ENCODE measurements at regions not wholly inside any gene's neighbourhood (a gene's known extent, or its start where the extent isn't known, plus 50 kb on each side); places are given as distances from the start of the nearest gene placed in this dataset.
"Not testable (repeated sequence)": the region's sequence is repeated elsewhere in the genome, so short reads cannot be mapped to it uniquely, and the experiment has no call there.

DNA sequence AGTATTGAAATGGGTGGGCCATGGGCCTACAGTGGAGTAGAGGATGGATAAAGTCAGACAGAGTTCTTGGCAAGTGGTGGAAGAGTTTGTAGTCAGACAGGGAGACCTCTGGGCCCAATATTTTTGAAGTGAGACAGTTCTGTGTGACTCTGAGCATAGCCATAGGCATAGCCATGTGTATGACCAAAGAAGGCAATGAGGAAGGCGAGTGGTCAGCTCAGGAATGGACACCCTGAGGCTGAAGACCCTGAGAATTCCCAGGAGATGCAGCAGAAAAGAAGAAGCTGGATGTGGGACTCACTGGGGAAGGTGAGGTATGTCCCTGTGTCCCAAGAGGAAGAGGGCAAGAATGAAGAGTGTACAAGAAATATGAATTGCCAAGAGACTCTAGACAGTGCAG is 210.6 kb upstream of the IRF2BP2 start:
- DNase-seq (ENCODE audit: low spot score): no peak

- not testable (repeated sequence) for DNase-seq (ENCODE audit: low spot score)
Observed at GRCh38 chr1:234819845-234820244, 209.9 kb upstream of the IRF2BP2 start.

- not testable (repeated sequence) for DNase-seq (ENCODE audit: low spot score)
Observed at GRCh38 chr1:234818040-234818387, 208.0 kb upstream of the IRF2BP2 start.

DNA sequence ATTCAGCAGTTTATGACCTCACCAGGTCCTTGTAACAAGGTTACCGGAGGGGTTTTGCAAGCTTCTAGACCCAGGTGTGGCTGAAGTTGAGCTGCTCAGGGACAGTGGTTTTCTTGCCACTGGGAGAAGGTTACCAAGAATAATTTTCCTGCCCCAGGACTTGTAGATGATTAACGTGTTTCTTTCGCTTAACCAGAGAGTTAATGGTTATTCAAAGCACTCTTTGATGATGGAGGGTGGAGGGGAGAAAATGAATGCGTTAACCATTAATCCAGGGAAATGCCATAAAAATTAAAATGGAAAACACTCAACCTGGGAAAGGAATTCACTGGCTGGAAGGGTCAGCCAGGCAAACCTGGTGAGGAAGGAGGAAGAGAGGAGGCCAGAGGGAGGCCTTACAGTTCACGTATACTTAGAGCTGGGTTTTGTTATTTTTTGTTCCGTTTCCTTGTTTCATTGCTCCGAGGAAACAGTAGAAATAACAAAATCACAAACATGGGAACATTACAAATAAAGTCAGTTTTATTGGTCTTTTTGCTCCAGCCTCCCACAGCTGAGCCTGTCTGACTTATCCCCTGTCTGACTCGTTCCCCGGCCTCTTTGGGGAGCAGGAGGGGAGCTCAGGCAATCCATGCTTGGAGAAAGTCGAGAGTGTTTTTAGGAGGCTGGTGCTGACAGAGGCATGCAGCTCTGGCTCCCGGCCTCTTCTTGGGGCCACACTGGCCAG is 207.5 kb upstream of the IRF2BP2 start:
- peak; percentile 86 for DNase-seq (ENCODE audit: low spot score)

DNA sequence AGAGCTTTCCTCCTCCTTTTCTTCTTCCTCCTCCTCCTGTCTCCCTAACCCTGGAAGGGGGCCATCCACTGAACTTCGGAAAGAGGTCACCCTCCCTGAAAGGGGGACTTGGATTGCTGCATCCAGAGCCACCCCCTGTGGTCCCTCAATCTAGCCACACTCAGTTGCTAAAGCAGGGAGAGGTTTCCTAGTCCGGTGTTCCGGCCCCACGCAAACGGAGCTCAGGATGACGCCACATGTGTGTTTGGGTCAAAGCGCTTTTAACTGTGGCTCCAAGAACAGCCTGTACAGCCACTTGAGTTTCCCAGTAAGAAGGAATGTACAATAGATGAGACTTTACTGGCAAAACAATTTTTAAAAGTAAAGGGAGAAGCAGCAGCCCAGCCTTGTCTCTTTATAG is 206.9 kb upstream of the IRF2BP2 start:
- DNase-seq (ENCODE audit: low spot score): not testable (repeated sequence)

- DNase-seq (ENCODE audit: low spot score): not testable (repeated sequence)
Observed at GRCh38 chr1:234816186-234816851, 206.3 kb upstream of the IRF2BP2 start.

DNA sequence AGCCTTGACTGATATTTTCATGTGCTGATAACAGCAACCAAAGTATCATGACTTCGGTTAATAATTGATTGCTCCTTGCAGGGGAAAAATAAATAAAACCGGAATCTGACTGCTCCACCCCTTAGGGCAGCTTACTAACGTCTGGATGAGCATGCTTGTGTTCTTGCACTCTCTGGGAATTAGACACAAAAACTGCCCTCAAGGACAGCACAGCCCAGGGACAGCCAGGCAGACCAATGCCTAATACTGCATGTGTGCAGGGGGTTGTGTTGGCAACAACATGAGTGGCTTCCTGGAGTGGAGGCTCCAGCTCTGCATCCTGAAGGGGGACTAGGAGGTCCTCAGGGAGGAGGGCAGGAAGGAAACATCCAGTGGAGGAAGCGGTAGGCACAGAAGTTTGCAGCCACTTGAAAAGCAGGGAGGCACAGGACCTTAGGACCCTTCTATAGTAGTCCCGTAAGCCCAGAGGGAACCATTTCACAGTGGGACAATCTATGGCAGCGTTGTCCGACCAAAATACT is 205.4 kb upstream of the IRF2BP2 start:
- not testable (repeated sequence) for DNase-seq (ENCODE audit: low spot score)

DNA sequence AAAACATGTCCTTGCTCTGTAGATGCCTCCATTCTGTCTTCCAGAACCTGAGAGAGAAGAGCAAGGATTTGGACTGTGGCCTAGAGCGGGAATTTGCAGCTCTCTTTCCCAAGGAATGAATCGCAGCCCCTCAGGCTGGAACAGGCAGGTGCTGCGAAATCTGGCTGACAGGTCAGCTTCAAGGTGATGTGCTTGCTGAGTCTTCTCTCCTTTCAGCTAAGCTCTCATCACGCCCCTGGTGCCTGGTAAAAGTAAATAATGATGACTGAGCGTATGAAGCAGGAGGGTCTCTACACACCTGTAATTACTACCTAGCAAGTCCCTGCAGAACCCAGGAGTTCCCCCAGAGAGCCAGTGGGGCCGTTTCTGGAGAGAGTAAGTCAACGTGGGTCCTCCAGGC is 204.3 kb upstream of the IRF2BP2 start:
- not testable (repeated sequence) for DNase-seq (ENCODE audit: low spot score)

DNA sequence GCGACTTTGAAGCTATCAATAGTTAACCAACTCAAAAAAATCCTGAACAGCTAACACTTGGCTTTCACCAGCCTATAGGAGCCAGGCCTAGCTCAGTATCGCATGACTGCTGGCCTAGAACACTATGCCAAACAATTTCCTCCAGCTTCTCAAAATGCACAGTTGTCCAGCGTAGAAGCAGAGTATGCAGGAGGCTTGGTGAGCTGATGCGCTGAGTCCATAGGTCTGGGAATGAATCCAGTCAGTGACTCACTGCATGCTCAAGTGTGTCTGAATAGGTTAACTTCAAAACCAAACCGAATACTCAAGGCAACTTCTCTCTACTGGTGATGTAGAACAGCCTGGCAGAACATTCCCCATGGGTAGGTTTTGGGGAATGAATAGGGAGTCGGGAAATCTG is 201.8 kb upstream of the IRF2BP2 start:
- not testable (repeated sequence) for DNase-seq (ENCODE audit: low spot score)

GRCh38 chr1:234810726-234811125 is 200.7 kb upstream of the IRF2BP2 start:
- not testable (repeated sequence) for DNase-seq (ENCODE audit: low spot score)

DNA sequence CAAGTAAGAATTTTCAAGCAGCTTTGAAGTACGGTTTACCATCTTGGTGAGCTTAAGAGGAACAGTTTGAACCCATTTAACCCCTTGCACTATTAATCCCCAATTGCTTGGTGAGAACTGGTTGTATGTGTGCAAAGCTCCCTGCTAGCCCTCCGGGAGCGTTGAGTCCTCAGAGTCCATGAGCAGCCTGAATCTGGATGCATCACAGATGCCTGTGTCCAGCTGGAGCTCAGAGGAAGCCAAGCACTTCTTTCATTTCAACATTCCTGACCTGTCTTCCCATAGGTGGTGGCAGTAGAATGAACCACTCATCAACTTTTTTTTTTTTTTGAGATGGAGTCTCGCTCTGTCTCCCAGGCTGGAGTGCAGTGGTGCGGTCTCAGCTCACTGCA is 199.9 kb upstream of the IRF2BP2 start:
- not testable (repeated sequence) for DNase-seq (ENCODE audit: low spot score)

DNA sequence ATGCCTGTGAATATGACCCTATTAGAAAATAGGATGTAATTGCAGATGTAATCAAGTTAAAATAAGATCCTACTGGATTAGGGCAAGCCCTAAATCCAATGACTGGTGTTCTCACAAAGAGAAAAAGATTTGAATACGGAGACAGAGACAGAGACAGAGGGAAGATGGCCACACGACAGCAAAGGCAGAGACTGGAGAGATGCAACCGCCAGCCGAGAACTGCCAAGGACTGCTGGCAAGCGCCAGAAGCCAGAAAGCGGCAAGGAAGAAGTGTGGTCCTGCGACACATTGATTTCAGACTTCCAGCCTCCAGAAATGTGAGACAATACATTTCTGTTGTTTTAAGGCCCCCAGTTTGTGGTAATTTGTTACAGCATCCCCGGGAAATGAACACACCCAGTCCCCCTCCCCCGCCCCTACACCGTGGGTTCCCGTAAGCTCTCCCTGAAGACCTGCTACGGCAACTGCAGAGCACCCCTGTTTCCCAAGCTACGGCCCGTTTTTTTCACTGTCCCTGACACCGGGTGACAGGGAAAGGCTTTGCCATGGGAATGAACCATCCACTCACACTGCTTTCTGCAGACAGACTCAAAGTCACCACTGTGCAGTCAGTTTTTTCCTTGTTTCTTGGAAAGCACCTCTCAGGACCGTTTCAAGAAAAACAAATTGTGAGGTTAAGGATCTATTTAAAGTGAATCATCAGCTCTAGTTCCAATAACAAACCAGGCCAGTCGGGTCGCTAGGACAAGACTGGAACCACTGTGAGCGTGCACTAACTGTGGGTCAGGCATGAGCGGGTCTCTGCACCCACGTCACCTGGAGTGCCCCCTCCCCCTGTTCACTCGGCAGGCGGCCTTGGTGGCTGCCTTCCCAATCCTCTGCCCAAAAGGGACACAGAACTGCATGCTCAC is 199.2 kb upstream of the IRF2BP2 start:
- not testable (repeated sequence) for DNase-seq (ENCODE audit: low spot score)

DNA sequence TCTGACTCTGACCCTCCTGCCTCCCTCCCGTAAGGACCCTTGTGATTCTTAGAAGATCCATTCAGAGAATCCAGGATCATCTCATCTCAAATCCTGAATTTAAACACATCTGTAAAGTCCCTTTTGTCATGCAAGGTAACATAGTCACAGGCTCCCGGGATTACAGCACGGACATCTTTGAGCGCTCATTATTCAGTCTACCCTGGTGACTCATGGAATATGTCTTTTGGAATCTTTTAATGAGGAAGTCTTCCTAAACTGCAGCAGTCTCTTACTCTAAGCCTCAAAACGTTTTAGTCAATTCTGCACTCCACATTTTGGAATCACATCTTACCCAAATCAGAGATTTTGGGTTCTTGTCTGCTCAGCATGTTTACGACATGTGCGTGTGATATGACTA is 198.5 kb upstream of the IRF2BP2 start:
- not testable (repeated sequence) for DNase-seq (ENCODE audit: low spot score)

DNA sequence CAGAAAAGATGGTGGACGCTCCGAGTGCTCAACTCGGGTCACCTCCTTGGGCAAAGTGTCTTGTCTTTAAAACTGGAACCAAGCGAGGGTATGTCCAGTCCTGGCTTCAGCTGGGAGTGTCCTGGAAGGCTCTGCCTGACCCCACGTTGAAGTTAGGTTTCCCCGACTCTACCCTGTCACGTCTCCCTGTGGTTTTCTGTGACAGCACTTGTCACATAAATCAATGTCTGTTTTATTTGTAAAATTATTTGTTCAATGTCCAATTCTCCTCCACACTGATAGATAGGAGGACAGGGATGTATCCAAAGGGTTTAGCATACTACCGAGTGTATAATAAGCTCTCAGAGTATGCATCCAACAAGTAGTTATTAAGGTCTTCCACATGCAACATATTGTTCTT is 197.7 kb upstream of the IRF2BP2 start:
- not testable (repeated sequence) for DNase-seq (ENCODE audit: low spot score)

DNA sequence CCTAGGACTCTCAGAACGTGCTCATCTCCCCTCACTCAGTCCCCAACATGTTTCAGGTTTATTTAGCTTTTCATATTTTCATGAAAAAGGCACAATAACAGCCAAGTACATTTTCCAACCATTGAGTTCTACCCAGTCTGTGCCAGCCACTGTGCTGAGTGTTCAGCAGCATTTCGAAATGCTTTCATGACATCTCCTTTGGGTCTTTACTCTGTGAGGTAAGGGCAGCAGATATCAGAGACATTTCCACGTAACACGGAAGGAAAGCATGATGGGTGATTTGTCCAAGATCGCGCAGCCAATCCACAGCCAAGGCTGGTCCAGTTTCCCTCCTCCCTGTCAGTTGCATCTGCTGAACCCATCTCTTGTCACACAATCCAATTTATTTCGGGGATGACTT is 192.6 kb upstream of the IRF2BP2 start:
- not testable (repeated sequence) for DNase-seq (ENCODE audit: low spot score)

- not testable (repeated sequence) for DNase-seq (ENCODE audit: low spot score)
Observed at GRCh38 chr1:234801636-234802035, 191.7 kb upstream of the IRF2BP2 start.

GRCh38 chr1:234801147-234801546 is 191.2 kb upstream of the IRF2BP2 start:
- DNase-seq (ENCODE audit: low spot score): not testable (repeated sequence)

DNA sequence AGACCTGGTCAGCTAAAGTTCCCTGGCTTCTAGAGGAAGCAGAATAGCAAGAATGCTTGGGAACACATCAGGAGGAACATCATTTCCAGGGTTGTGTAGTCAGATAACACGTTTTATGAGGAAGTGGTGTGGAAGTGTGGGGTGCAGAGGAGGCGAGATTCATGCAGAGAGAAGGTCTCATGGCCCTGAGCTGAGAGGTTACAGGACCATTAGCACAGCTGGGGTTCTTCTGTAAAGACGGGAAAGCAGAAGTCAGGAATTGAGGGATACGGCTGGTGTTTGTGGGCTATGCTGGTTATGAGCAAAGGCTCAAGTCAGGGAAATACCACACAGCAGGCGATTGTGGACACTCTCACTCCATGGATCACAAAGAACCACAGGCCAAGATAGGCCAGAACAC is 190.6 kb upstream of the IRF2BP2 start:
- DNase-seq (ENCODE audit: low spot score): not testable (repeated sequence)

- DNase-seq (ENCODE audit: low spot score): not testable (repeated sequence)
Observed at GRCh38 chr1:234799021-234799689, 189.2 kb upstream of the IRF2BP2 start.

DNA sequence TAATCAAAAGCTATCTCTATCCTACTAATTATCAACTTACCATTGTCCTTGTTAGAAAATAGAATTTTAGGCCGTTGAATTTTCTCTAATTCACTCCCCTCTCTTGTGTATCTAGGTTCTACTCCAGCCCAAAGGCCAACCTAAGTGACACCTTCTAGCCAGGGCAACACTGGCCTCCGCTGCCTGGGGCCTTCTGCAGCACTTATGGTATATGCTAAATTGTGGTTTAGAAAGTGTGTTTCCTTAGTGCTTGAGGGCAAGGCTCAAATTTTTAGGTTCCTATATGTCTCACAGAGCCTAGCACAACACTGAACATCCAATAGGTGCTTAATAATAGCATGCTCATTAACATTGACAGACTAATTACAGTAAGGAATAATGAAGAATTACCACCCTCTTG is 187.2 kb upstream of the IRF2BP2 start:
- DNase-seq (ENCODE audit: low spot score): not testable (repeated sequence)

DNA sequence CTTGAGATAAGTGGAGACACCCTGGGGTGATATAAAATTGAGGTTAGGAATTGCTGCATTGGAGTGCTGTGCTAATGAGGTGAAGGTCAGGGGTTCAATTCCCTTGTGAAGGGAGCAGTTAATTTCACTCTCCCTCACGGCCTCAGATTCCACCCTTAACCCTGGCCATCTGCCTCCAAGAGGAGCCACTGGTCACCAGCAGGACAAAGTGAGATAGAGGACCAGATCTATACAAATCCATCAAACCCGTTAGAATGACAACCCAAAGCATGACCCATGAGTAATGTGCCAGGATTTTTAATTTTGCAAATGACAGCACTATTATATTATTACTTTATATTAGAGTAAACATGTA is 186.4 kb upstream of the IRF2BP2 start:
- not testable (repeated sequence) for DNase-seq (ENCODE audit: low spot score)

Measured in SW480 (cell line).